Suprapubic skin (tissue), 4 donors: ENCODE measurements at regions not wholly inside any gene's neighbourhood (a gene's known extent, or its start where the extent isn't known, plus 50 kb on each side); places are given as distances from the start of the nearest gene placed in this dataset.

ENCODE experiments used
- EP300 ChIP-seq: sonication (generic); formaldehyde crosslinking; IDR thresholded peaks from one replicate; pipeline ENCODE4 v1.6.1; 2017; ENCODE audit warnings: antibody characterized with exemption
- POLR2A ChIP-seq, 2 donors: fragments of 450-650 bp; IDR thresholded peaks; one replicate each; pipeline ENCODE4 v1.6.1; 2017; ENCODE audit warnings: antibody characterized with exemption in 2 of 2, mild to moderate bottlenecking in 2 of 2, moderate library complexity in 2 of 2
- POLR2AphosphoS5 ChIP-seq, 3 donors: sonication (generic); formaldehyde crosslinking; IDR thresholded peaks; one replicate each; pipeline ENCODE4 v1.6.1; 2017; ENCODE audit warnings: antibody characterized with exemption in 3 of 3

DNA sequence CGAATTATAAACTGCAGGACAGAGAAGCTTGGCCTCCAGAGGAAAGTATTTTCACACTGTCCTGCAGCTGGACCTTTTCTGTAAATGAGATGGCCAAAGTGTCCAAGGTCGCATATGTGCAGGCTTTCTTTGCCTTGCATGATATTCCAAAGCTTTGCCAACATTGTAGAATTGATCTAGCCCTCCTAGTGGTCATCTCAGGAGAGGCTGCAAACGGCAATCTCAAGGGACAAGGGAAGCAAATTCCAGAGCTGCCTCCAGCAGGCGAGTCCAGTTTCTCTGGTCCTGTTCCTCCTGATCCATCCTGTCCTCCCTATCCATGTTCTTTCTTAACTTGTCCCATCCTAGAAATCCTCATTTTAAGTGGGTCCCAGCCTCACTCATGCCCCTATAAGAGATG is 373.4 kb upstream of the PCDH15 start:
- TF ChIP-seq POLR2AphosphoS5 (IDR thresholded peaks at IDR 0.05) (no peak), EP300 (no peak), POLR2A (IDR thresholded peaks at IDR 0.05) (no peak)
